ENCODE measurements at regions not wholly inside any gene's neighbourhood (a gene's known extent, or its start where the extent isn't known, plus 50 kb on each side); places are given as distances from the start of the nearest gene placed in this dataset.

- intact Hi-C loops (cut with DNase I): no loop called here
- DNase-seq: peak in 2 of 5 donors; percentile 37 to 51
- no peak for FAIRE-seq
- H3K27ac ChIP-seq (ENCODE audit: low read depth in 2 of 2, low read length in 2 of 2): peak overlapping the region in 1 of 2 donors; percentile 24
- no peaks in the 10 kb centered on the region for H3K9me3 ChIP-seq (ENCODE audit: control insufficient read depth in 2 of 3, insufficient read depth in 1 of 3, low read length in 3 of 3)
- no peak overlapping the region for H3K9ac ChIP-seq (ENCODE audit: low read length in 3 of 3)
- peak overlapping the region in 2 of 3 donors; percentile 13 to 14 for H3K4me3 ChIP-seq (ENCODE audit: low read length in 3 of 3)
- peaks cover 0 to 3% (median 0%) of the 10 kb centered on the region in 3 donors for H3K4me1 ChIP-seq (ENCODE audit: control insufficient read depth in 2 of 3, insufficient read depth in 2 of 3, low read depth in 1 of 3, low read length in 3 of 3)
- no peaks in the 10 kb centered on the region for H3K27me3 ChIP-seq (ENCODE audit: control insufficient read depth, insufficient read depth, low read length)
- no peaks in the 10 kb centered on the region for H3K36me3 ChIP-seq (ENCODE audit: control insufficient read depth in 2 of 3, insufficient read depth in 3 of 3, low read length in 3 of 3)
- TF ChIP-seq, protein P1, sequence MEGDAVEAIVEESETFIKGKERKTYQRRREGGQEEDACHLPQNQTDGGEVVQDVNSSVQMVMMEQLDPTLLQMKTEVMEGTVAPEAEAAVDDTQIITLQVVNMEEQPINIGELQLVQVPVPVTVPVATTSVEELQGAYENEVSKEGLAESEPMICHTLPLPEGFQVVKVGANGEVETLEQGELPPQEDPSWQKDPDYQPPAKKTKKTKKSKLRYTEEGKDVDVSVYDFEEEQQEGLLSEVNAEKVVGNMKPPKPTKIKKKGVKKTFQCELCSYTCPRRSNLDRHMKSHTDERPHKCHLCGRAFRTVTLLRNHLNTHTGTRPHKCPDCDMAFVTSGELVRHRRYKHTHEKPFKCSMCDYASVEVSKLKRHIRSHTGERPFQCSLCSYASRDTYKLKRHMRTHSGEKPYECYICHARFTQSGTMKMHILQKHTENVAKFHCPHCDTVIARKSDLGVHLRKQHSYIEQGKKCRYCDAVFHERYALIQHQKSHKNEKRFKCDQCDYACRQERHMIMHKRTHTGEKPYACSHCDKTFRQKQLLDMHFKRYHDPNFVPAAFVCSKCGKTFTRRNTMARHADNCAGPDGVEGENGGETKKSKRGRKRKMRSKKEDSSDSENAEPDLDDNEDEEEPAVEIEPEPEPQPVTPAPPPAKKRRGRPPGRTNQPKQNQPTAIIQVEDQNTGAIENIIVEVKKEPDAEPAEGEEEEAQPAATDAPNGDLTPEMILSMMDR (IDR thresholded peaks at IDR 0.05; ENCODE audit: borderline replicate concordance, extremely low read depth, insufficient read depth): no peak
These were observed 459.8 kb upstream of the DAB1 start for GRCh38 chr1:57883642-57883995.

GRCh38 chr1:57882934-57883641 is 459.2 kb upstream of the DAB1 start:
- Histone ChIP-seq H3K27me3 (ENCODE audit: control insufficient read depth, insufficient read depth, low read length) (no peaks in the 10 kb centered on the region), H3K9me3 (ENCODE audit: control insufficient read depth in 2 of 3, insufficient read depth in 1 of 3, low read length in 3 of 3) (no peaks in the 10 kb centered on the region), H3K9ac (ENCODE audit: low read length in 3 of 3) (no peak overlapping the region), H3K36me3 (ENCODE audit: control insufficient read depth in 2 of 3, insufficient read depth in 3 of 3, low read length in 3 of 3) (no peaks in the 10 kb centered on the region), H3K27ac (ENCODE audit: low read depth in 2 of 2, low read length in 2 of 2) (no peak overlapping the region), H3K4me1 (ENCODE audit: control insufficient read depth in 2 of 3, insufficient read depth in 2 of 3, low read depth in 1 of 3, low read length in 3 of 3) (peaks cover 0 to 3% (median 0%) of the 10 kb centered on the region in 3 donors), H3K4me3 (ENCODE audit: low read length in 3 of 3) (no peak overlapping the region)
- TF ChIP-seq, protein P1 (IDR thresholded peaks at IDR 0.05; ENCODE audit: borderline replicate concordance, extremely low read depth, insufficient read depth): no peak
- intact Hi-C loops (cut with DNase I): no loop called here
- FAIRE-seq (no peak), DNase-seq (no peak)

DNA sequence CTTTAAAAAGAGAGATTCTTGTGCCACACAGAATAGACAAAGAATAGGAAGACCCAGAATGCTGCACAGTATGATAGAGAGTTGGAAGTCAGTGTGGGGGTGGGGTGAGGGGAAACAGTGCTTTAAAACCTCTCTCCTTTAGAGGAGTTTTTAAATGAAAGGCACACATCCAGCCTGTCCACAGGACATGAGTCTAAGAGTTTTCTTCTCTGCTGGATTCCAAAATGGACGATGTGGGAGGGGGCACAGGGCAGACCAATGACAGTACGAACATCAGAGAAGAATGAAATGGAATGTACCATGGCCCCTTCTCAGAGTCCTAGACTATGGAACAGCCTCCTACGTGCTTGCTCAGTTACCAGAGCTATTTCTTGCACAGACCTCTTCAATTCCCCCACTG is 458.2 kb upstream of the DAB1 start:
- no peak for DNase-seq
- intact Hi-C loops (cut with DNase I): no loop called here
- no peaks in the 10 kb centered on the region for H3K9me3 ChIP-seq (ENCODE audit: control insufficient read depth in 2 of 3, insufficient read depth in 1 of 3, low read length in 3 of 3)
- H3K36me3 ChIP-seq (ENCODE audit: control insufficient read depth in 2 of 3, insufficient read depth in 3 of 3, low read length in 3 of 3): no peaks in the 10 kb centered on the region
- H3K4me3 ChIP-seq (ENCODE audit: low read length in 3 of 3): no peak overlapping the region
- no peak overlapping the region for H3K9ac ChIP-seq (ENCODE audit: low read length in 3 of 3)
- TF ChIP-seq, protein P1 (IDR thresholded peaks at IDR 0.05; ENCODE audit: borderline replicate concordance, extremely low read depth, insufficient read depth): no peak
- no peak overlapping the region for H3K27ac ChIP-seq (ENCODE audit: low read depth in 2 of 2, low read length in 2 of 2)
- no peak for FAIRE-seq
- H3K27me3 ChIP-seq (ENCODE audit: control insufficient read depth, insufficient read depth, low read length): no peaks in the 10 kb centered on the region
- peaks cover 0 to 3% (median 0%) of the 10 kb centered on the region in 3 donors for H3K4me1 ChIP-seq (ENCODE audit: control insufficient read depth in 2 of 3, insufficient read depth in 2 of 3, low read depth in 1 of 3, low read length in 3 of 3)
